GM18507 (cell line): ENCODE measurements at regions not wholly inside any gene's neighbourhood (a gene's known extent, or its start where the extent isn't known, plus 50 kb on each side); places are given as distances from the start of the nearest gene placed in this dataset.

Experiments
- DNase-seq: peaks from one replicate; pipeline ENCODE4 v3.0.0; 2011; ENCODE audit warnings: low read depth; ENCODE audit not compliant: insufficient read length; ENCODE audit errors: extremely low spot score
- FAIRE-seq: peaks from 2 replicates; lab custom pipeline; 2011; peaks lifted over from hg19 to GRCh38; lab: Jason Lieb, UNC

- DNase-seq (no peak), FAIRE-seq (no peak)
These were observed 106.5 kb downstream of the CDH26 start for GRCh38 chr20:60064554-60065196.

GRCh38 chr20:60065741-60066437 lies 107.7 kb downstream of the CDH26 start:
- FAIRE-seq (no peak), DNase-seq (no peak)

GRCh38 chr20:60066438-60066823 lies 108.2 kb downstream of the CDH26 start:
- FAIRE-seq: no peak
- DNase-seq: no peak

GRCh38 chr20:60068509-60068908 lies 110.3 kb downstream of the CDH26 start:
- FAIRE-seq: no peak

GRCh38 chr20:60069656-60070055 lies 111.4 kb downstream of the CDH26 start:
- DNase-seq (no peak), FAIRE-seq (no peak)

More at GRCh38 chr20:60068509-60068908, 110.3 kb downstream of the CDH26 start:
- DNase-seq: no peak

GRCh38 chr20:60070791-60071190 lies 112.6 kb downstream of the CDH26 start:
- no peak for DNase-seq
- FAIRE-seq: no peak

GRCh38 chr20:60071965-60072364 lies 113.7 kb downstream of the CDH26 start:
- no peak for FAIRE-seq

GRCh38 chr20:60073086-60073485 lies 114.9 kb downstream of the CDH26 start:
- FAIRE-seq: no peak
- DNase-seq: no peak

More at GRCh38 chr20:60071965-60072364, 113.7 kb downstream of the CDH26 start:
- DNase-seq: no peak

GRCh38 chr20:60073504-60073903 lies 115.3 kb downstream of the CDH26 start:
- FAIRE-seq (no peak), DNase-seq (no peak)

- no peak for FAIRE-seq
- DNase-seq: no peak
These were observed 116.1 kb downstream of the CDH26 start for GRCh38 chr20:60074276-60074675.

- FAIRE-seq: no peak
- DNase-seq: no peak
These were observed 120.4 kb downstream of the CDH26 start for GRCh38 chr20:60078351-60079250.

- FAIRE-seq (no peak), DNase-seq (no peak)
These were observed 122.2 kb downstream of the CDH26 start for GRCh38 chr20:60080401-60080800.

- FAIRE-seq: no peak
- no peak for DNase-seq
These were observed 127.4 kb downstream of the CDH26 start for GRCh38 chr20:60085551-60086132.

- FAIRE-seq (no peak), DNase-seq (no peak)
These were observed 128.8 kb downstream of the CDH26 start for GRCh38 chr20:60086821-60087562.

- no peak for FAIRE-seq
- DNase-seq: no peak
These were observed 129.4 kb downstream of the CDH26 start for GRCh38 chr20:60087563-60088105.

- FAIRE-seq (no peak), DNase-seq (no peak)
These were observed 130.0 kb downstream of the CDH26 start for GRCh38 chr20:60088236-60088635.

GRCh38 chr20:60090631-60091030 lies 132.4 kb downstream of the CDH26 start:
- FAIRE-seq: no peak
- DNase-seq: no peak

- no peak for DNase-seq
- FAIRE-seq: no peak
These were observed 133.1 kb downstream of the CDH26 start for GRCh38 chr20:60091305-60091704.

- FAIRE-seq: no peak
- no peak for DNase-seq
These were observed 133.6 kb downstream of the CDH26 start for GRCh38 chr20:60091861-60092260.
